Suppressor macrophage (primary cell): ENCODE measurements at regions not wholly inside any gene's neighbourhood (a gene's known extent, or its start where the extent isn't known, plus 50 kb on each side); places are given as distances from the start of the nearest gene placed in this dataset.
"Not testable (repeated sequence)": the region's sequence is repeated elsewhere in the genome, so short reads cannot be mapped to it uniquely, and the experiment has no call there.

ENCODE experiments used
- DNase-seq, 4 experiments: peaks; one replicate each; pipeline ENCODE4 v3.0.0-alpha.2; 2020 to 2022

- no peak for DNase-seq
Measured at GRCh38 chr16:17014484-17015121, 456.2 kb downstream of the XYLT1 start.

DNA sequence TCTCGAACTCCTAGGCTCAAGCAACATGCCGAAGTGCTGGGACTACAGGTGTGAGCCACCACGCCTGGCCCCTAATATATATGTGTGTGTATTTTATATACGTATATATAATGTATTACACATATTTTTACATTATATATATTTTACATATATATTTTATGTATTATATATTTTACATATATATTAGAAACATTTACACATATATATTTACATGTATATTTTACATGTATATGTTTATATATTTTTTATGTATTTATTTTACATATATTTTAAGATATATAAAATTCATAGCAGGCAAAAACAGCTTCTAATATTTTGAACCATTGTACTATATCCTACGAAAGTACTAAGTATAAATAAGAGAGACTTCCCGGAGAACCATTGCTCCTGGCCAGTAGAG lies 455.1 kb downstream of the XYLT1 start:
- no peak for DNase-seq

DNA sequence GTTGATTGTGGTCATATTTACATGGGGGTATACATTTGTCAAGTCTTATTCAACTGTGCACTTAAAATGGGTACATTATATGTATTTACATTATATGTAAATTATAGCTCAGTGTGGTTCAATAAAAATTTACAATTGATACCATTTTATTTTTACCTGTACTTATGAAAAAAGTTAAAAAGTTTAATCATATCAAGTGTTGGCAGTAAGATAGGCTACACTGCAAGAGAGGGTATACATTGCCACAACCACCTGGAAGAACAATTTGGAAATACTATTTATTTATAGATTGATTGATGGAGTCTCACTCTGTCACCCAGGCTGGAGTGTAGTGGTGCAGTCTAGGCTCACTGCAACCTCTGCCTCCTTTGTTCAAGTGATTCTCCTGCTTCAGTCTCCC lies 453.3 kb downstream of the XYLT1 start:
- no peak for DNase-seq

GRCh38 chr16:17018585-17018939 lies 452.2 kb downstream of the XYLT1 start:
- no peak for DNase-seq

- no peak for DNase-seq
Measured at GRCh38 chr16:17019366-17019765, 451.4 kb downstream of the XYLT1 start.

DNA sequence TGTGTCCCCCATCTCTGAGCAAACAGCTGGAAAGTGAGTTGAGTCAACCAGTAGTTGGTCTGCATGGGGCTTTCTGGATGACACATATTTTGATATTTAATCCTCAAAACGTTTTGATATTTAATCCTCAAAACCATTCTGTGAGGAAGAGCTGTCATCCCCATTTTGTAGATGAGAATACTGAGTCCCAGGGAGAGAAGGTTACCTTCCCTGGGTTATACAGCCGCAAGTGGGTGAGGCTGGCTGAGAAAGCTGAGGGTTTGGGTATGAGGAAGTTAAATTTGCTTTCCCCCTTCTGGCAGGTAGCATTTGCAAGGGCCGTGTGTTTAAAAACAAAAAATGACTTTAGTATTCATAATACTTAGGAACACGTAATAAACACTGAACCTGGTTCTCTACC lies 447.2 kb downstream of the XYLT1 start:
- DNase-seq, result no peak

GRCh38 chr16:17024514-17024913 lies 446.2 kb downstream of the XYLT1 start:
- no peak for DNase-seq

DNA sequence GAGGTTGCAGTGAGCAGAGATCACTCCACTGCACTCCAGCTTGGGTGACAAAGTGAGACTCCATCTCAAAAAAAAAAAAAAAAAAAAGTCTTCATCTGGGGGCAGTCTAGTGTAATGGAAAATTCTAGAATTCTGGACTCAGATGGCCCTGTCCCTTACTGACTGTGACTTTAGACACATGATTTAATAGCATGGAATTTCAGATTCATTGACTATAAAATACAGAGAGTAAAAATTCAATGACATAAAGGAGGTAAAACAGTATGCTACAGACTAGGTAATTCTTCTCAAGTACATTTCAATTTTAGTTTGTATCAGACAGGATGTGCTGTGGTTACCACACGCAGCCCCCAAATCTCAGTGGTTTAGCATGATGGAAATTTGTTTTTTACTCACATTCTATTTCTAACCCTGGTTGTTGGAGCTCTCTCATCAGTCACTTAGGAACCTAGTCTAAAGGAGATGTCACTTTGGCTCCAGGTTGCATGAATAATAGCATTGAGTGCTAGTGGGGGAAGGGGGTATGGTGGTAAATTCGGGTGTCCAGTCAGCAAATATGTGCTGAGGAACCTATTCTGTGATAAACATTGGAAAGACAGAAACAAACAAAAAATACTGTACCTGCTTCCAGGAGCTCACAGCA lies 444.0 kb downstream of the XYLT1 start:
- no peak for DNase-seq

DNA sequence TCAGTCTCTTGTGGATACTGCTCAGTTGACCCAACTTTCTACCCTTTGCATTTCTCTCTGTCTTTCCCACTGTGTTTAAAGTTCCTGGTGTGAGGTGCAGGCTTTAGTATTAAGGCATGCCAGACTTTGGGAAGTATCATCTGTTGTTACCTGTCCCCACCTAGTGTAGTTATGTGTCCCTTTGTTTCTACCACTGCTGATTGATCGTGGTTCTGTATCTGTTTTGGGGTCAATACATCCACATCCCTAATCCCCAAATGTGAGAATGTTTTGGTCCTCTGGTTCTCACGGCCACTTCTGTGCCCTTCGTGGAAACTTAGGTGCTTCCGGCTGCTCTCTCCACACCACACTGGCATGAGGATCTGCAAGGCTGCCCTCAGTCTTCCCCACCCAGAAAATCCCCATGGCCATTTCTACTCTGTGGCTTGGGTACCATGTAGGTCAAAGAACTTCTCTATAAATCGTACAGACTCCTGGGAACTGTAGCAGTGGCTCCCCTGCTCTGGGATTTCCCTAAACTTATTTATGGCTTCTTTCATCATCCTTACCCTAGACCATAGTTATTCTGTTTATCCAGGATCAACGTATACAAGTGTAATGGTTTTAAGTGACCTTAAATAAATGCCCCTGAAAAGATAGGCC lies 443.2 kb downstream of the XYLT1 start:
- no peak for DNase-seq

DNA sequence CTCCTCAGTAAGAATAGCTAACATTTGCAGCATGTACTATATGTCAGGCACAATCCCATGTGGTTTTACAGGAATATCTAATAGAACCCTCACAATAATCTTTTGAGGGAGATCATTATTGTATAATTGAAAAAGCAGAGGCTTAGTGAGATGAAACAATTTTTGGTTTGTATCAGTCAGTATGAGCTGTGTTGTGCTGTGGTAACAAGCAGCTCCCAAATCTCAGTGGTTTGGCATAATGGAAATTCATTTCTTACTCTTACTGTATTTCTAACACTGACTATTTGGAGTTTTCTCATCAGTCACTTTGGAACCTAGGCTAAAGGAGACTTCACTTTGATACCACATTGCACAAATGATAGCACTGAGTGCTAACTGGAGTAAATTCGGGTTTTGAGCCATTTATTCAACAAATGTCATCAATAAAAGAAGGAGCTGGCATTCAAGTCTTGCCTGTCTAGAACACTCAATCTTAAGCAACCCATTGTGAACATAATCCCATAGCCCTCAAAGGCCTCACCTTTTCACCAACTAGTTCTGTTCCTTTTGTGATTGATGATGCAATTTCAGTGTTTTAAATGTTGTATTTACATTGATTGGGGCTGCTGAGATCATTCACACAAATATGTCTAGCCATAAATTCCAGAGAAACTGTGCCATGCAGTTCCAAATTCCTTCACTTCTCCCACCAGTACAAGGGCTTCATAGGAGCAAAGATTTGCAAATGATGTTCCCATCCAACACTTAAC lies 441.0 kb downstream of the XYLT1 start:
- no peak for DNase-seq

DNA sequence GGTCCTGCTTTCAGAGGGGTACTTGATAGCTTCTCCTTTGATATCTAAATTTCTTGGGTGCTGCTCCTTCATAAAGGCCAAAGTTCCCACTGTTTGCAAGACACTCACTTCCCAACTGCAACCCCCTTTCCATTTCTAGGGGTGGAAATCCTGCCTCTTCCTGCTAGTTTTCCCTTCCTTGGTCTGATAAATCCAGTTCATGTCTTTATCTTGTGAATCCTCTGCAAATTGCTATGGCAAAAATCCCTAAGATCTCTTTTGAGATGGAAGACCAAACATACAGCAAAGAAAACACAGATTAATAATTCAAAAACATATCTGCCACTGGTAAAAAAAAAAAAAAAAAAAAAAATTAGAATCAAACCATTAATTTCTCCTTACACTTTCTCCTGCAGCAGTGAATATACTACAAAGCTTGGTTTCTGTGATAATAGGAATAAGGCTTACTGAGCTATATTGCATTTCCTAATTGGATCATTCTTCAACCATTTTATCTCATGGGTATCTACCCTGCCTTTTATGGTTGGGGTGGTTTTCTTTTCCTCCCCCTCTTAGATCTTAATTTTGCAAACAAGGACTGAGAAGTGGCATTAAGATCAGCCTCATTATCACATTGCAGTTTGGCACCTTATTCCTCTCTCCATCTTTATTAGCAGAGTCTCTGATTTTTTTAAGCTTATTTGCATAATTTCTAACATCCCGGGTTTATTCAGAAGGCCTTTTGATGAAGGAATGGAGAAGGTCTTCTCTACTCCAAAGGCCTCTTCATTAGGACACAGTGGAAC lies 439.1 kb downstream of the XYLT1 start:
- no peak for DNase-seq

DNA sequence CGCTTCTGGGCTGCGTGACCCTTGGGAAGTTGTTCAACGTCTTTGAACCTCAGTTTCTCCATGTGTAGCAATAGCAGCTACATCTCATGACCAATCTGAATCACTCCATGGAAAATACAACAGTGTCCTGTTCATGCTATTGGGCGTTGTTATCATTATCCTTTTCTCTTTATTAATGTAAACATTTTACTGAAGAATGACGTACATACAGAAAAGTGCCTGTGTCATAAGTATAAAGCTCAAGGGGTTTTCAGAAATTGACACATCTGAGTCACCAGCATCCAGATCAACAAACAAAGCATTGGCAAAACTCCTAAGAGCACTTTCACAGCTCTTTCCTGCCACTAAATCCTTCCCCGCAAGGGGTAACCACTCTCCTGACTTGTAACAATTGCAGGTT lies 438.4 kb downstream of the XYLT1 start:
- DNase-seq, result no peak

DNA sequence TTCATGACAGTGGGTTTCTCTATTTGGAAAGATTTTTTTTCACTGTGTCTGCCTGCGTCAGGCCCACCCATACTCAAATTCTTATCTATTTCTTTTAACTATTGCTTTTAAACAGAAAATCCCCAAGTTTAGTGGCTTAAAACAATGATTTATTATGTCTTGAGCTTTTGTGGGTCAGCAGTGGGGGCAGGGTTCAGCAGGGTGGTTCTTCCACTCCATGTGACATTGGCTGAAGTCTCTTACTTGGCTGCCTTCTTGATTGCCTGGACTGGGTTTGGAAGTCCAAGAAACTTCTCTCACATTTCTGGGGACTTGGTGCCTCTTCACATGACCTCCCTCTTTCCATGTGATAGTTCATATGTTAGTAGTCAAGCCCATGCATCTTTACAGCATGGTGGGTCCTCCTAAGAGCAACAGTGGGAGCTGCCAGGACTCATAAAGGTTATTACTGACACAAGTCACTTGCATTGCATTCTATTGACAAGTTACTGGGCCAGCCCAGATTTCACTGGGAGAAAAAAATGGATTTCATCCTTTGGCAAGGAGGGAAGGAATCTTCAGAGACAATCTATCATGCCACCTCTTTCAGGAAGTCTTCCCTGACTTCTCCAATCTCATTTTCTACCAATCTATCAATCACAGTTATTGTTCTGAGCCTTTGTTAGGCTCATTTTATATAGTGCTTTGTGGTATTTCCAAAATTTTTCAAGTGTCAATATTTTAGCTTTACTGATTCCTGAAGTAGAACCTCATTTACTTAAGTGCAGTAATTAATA lies 436.1 kb downstream of the XYLT1 start:
- DNase-seq, result no peak

GRCh38 chr16:17037499-17037898 lies 433.3 kb downstream of the XYLT1 start:
- DNase-seq, result no peak

DNA sequence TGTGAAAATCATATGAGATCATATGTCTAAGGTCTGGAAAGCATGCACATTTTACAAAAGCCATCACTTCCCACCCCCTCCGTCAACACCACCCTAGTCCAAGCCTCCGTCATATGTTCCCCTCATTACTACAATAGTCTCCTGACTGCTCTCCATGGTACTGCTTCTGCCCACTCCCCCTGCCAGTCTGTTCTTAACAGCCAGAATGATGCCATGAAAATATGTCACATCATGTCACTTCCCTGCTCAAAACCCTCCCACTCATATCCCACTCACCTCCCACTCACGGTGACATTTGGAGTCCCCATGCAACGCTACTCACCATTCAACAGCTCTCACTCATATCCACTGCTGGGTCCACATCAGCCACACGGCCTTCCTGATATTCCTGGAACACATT lies 432.3 kb downstream of the XYLT1 start:
- DNase-seq, result peak in 2 of 4 experiments; percentile 11 to 16

- not testable (repeated sequence) for DNase-seq
Measured at GRCh38 chr16:17049109-17049508, 421.7 kb downstream of the XYLT1 start.

GRCh38 chr16:17050468-17050867 lies 420.3 kb downstream of the XYLT1 start:
- DNase-seq, result no peak
